ENCODE measurements at regions not wholly inside any gene's neighbourhood (a gene's known extent, or its start where the extent isn't known, plus 50 kb on each side); places are given as distances from the start of the nearest gene placed in this dataset.

- DNase-seq = no peak
Observed at GRCh38 chr6:110537208-110538123, 61.1 kb upstream of the SLC22A16 start.

- no peak for DNase-seq
Observed at GRCh38 chr6:110534731-110535492, 58.5 kb upstream of the SLC22A16 start.

- no peak for DNase-seq
Observed at GRCh38 chr6:110532431-110532830, 56.0 kb upstream of the SLC22A16 start.

GRCh38 chr6:110530671-110531070, 54.3 kb upstream of the SLC22A16 start:
- DNase-seq = no peak

- no peak for DNase-seq
Observed at GRCh38 chr6:110529907-110530306, 53.5 kb upstream of the SLC22A16 start.

- peak in 1 of 2 experiments; percentile 39 for DNase-seq
Observed at GRCh38 chr6:110529355-110529754, 52.9 kb upstream of the SLC22A16 start.

GRCh38 chr6:110528930-110529325, 52.5 kb upstream of the SLC22A16 start:
- peak in 1 of 2 experiments; percentile 20 for DNase-seq

GRCh38 chr6:110528101-110528929, 51.9 kb upstream of the SLC22A16 start:
- DNase-seq = peak in 1 of 2 experiments; percentile 70

GRCh38 chr6:110527516-110527915, 51.1 kb upstream of the SLC22A16 start:
- no peak for DNase-seq

- no peak for DNase-seq
Observed at GRCh38 chr6:110526726-110527125, 50.3 kb upstream of the SLC22A16 start.

Measured in NCI-H524 (cell line).